ENCODE measurements at regions not wholly inside any gene's neighbourhood (a gene's known extent, or its start where the extent isn't known, plus 50 kb on each side); places are given as distances from the start of the nearest gene placed in this dataset.

GRCh38 chr3:81152156-81152555 is 609.3 kb downstream of the GBE1 start:
- no peak for TF ChIP-seq CTCF (IDR thresholded peaks at IDR 0.05)
- TF ChIP-seq POLR2A (IDR thresholded peaks at IDR 0.05), result no peak

All from tibial nerve (tissue), 3 donors.